ENCODE measurements at regions not wholly inside any gene's neighbourhood (a gene's known extent, or its start where the extent isn't known, plus 50 kb on each side); places are given as distances from the start of the nearest gene placed in this dataset.
"Not testable (repeated sequence)": the region's sequence is repeated elsewhere in the genome, so short reads cannot be mapped to it uniquely, and the experiment has no call there.

GRCh38 chr3:55146216-55146615, 218.4 kb upstream of the LRTM1 start:
- Histone ChIP-seq H4K91ac (ENCODE audit: low read depth, low read length, poor library complexity) (no peak overlapping the region), H3K4me3 (ENCODE audit: low read length in 2 of 2) (no peak overlapping the region), H2BK120ac (ENCODE audit: low read depth, low read length) (no peak overlapping the region), H3K27ac (replicated peaks; ENCODE audit: low read length) (no peak overlapping the region), H2BK15ac (ENCODE audit: low read length) (no peak overlapping the region), H3K4me2 (ENCODE audit: insufficient read depth, low read length, poor library complexity, severe bottlenecking) (no peak overlapping the region), H4K8ac (ENCODE audit: low read depth, low read length) (no peak overlapping the region), H3K4ac (ENCODE audit: low read length) (no peak overlapping the region), H3K36me3 (replicated peaks in 1 of 2; ENCODE audit: control insufficient read depth in 2 of 2, insufficient read depth in 2 of 2, low read length in 2 of 2) (no peaks in the 10 kb centered on the region), H3K4me1 (ENCODE audit: control insufficient read depth in 2 of 2, insufficient read depth in 1 of 2, low read depth in 1 of 2, low read length in 2 of 2) (no peaks in the 10 kb centered on the region), H2AK5ac (ENCODE audit: low read depth, low read length) (no peak overlapping the region), H2BK5ac (ENCODE audit: low read length) (no peak overlapping the region), H3K27me3 (ENCODE audit: control insufficient read depth in 3 of 3, insufficient read depth in 3 of 3, low read depth in 1 of 3, low read length in 3 of 3) (no peaks in the 10 kb centered on the region), H3K18ac (ENCODE audit: low read length) (no peak overlapping the region), H2BK12ac (ENCODE audit: low read length) (no peak overlapping the region), H2AFZ (ENCODE audit: low read length) (no peak overlapping the region), H3K79me1 (ENCODE audit: low read depth, low read length) (no peaks in the 10 kb centered on the region), H3K23ac (ENCODE audit: low read depth, low read length, poor library complexity) (no peak overlapping the region), H3K9me3 (replicated peaks in 1 of 2; ENCODE audit: control insufficient read depth in 2 of 2, insufficient read depth in 1 of 2, low read depth in 1 of 2, low read length in 2 of 2) (no peaks in the 10 kb centered on the region), H3K9ac (ENCODE audit: low read depth, low read length, poor library complexity) (no peak overlapping the region), H3K14ac (ENCODE audit: low read length) (no peak overlapping the region)
- WGBS, 2 donors (ENCODE audit: extremely low coverage in 2 of 2, insufficient read length in 2 of 2, insufficient replicate concordance in 1 of 2), result no CpG with 5 or more reads among the region's 4 CpGs
- no peak for DNase-seq (ENCODE audit: low spot score)

- Histone ChIP-seq H3K9me3 (replicated peaks in 1 of 2; ENCODE audit: control insufficient read depth in 2 of 2, insufficient read depth in 1 of 2, low read depth in 1 of 2, low read length in 2 of 2) (no peaks in the 10 kb centered on the region), H4K91ac (ENCODE audit: low read depth, low read length, poor library complexity) (no peak overlapping the region), H3K23ac (ENCODE audit: low read depth, low read length, poor library complexity) (no peak overlapping the region), H3K9ac (ENCODE audit: low read depth, low read length, poor library complexity) (no peak overlapping the region), H2BK12ac (ENCODE audit: low read length) (no peak overlapping the region), H2AK5ac (ENCODE audit: low read depth, low read length) (no peak overlapping the region), H3K4ac (ENCODE audit: low read length) (no peak overlapping the region), H3K4me3 (ENCODE audit: low read length in 2 of 2) (no peak overlapping the region), H3K14ac (ENCODE audit: low read length) (no peak overlapping the region), H3K4me1 (ENCODE audit: control insufficient read depth in 2 of 2, insufficient read depth in 1 of 2, low read depth in 1 of 2, low read length in 2 of 2) (no peaks in the 10 kb centered on the region), H2AFZ (ENCODE audit: low read length) (no peak overlapping the region), H2BK15ac (ENCODE audit: low read length) (no peak overlapping the region), H2BK5ac (ENCODE audit: low read length) (no peak overlapping the region), H3K27ac (replicated peaks; ENCODE audit: low read length) (no peak overlapping the region), H3K36me3 (replicated peaks in 1 of 2; ENCODE audit: control insufficient read depth in 2 of 2, insufficient read depth in 2 of 2, low read length in 2 of 2) (no peaks in the 10 kb centered on the region), H3K27me3 (ENCODE audit: control insufficient read depth in 3 of 3, insufficient read depth in 3 of 3, low read depth in 1 of 3, low read length in 3 of 3) (no peaks in the 10 kb centered on the region), H4K8ac (ENCODE audit: low read depth, low read length) (no peak overlapping the region), H3K4me2 (ENCODE audit: insufficient read depth, low read length, poor library complexity, severe bottlenecking) (no peak overlapping the region), H2BK120ac (ENCODE audit: low read depth, low read length) (no peak overlapping the region), H3K18ac (ENCODE audit: low read length) (no peak overlapping the region), H3K79me1 (ENCODE audit: low read depth, low read length) (no peaks in the 10 kb centered on the region)
- no peak for DNase-seq (ENCODE audit: low spot score)
- WGBS, 2 donors (ENCODE audit: extremely low coverage in 2 of 2, insufficient read length in 2 of 2, insufficient replicate concordance in 1 of 2), result no CpG with 5 or more reads among the region's 7 CpGs
These were observed 216.3 kb upstream of the LRTM1 start for GRCh38 chr3:55144015-55144673.

GRCh38 chr3:55143336-55143735, 215.5 kb upstream of the LRTM1 start:
- H3K4me3 ChIP-seq (ENCODE audit: low read length in 2 of 2), result no peak overlapping the region
- H3K9ac ChIP-seq (ENCODE audit: low read depth, low read length, poor library complexity), result no peak overlapping the region
- H4K8ac ChIP-seq (ENCODE audit: low read depth, low read length), result no peak overlapping the region
- H2BK12ac ChIP-seq (ENCODE audit: low read length), result no peak overlapping the region
- H3K79me1 ChIP-seq (ENCODE audit: low read depth, low read length), result no peaks in the 10 kb centered on the region
- no peak overlapping the region for H3K4me2 ChIP-seq (ENCODE audit: insufficient read depth, low read length, poor library complexity, severe bottlenecking)
- H3K14ac ChIP-seq (ENCODE audit: low read length), result no peak overlapping the region
- no peak overlapping the region for H2BK120ac ChIP-seq (ENCODE audit: low read depth, low read length)
- no peak overlapping the region for H3K4ac ChIP-seq (ENCODE audit: low read length)
- WGBS, 2 donors (ENCODE audit: extremely low coverage in 2 of 2, insufficient read length in 2 of 2, insufficient replicate concordance in 1 of 2), result no CpG with 5 or more reads among the region's 2 CpGs
- no peaks in the 10 kb centered on the region for H3K27me3 ChIP-seq (ENCODE audit: control insufficient read depth in 3 of 3, insufficient read depth in 3 of 3, low read depth in 1 of 3, low read length in 3 of 3)
- H3K27ac ChIP-seq (replicated peaks; ENCODE audit: low read length), result no peak overlapping the region
- H3K9me3 ChIP-seq (replicated peaks in 1 of 2; ENCODE audit: control insufficient read depth in 2 of 2, insufficient read depth in 1 of 2, low read depth in 1 of 2, low read length in 2 of 2), result no peaks in the 10 kb centered on the region
- no peaks in the 10 kb centered on the region for H3K4me1 ChIP-seq (ENCODE audit: control insufficient read depth in 2 of 2, insufficient read depth in 1 of 2, low read depth in 1 of 2, low read length in 2 of 2)
- H2AFZ ChIP-seq (ENCODE audit: low read length), result no peak overlapping the region
- H2BK15ac ChIP-seq (ENCODE audit: low read length), result no peak overlapping the region
- no peak overlapping the region for H3K18ac ChIP-seq (ENCODE audit: low read length)
- H2BK5ac ChIP-seq (ENCODE audit: low read length), result no peak overlapping the region
- H4K91ac ChIP-seq (ENCODE audit: low read depth, low read length, poor library complexity), result no peak overlapping the region
- H3K36me3 ChIP-seq (replicated peaks in 1 of 2; ENCODE audit: control insufficient read depth in 2 of 2, insufficient read depth in 2 of 2, low read length in 2 of 2), result no peaks in the 10 kb centered on the region
- H2AK5ac ChIP-seq (ENCODE audit: low read depth, low read length), result no peak overlapping the region
- no peak overlapping the region for H3K23ac ChIP-seq (ENCODE audit: low read depth, low read length, poor library complexity)
- DNase-seq (ENCODE audit: low spot score), result no peak

- H2BK120ac ChIP-seq (ENCODE audit: low read depth, low read length); H3K27ac ChIP-seq (replicated peaks; ENCODE audit: low read length); H2AK5ac ChIP-seq (ENCODE audit: low read depth, low read length); H3K23ac ChIP-seq (ENCODE audit: low read depth, low read length, poor library complexity); DNase-seq (ENCODE audit: low spot score); H3K4me3 ChIP-seq (ENCODE audit: low read length in 2 of 2); H2AFZ ChIP-seq (ENCODE audit: low read length); H4K91ac ChIP-seq (ENCODE audit: low read depth, low read length, poor library complexity); H3K18ac ChIP-seq (ENCODE audit: low read length); H3K14ac ChIP-seq (ENCODE audit: low read length); H3K79me1 ChIP-seq (ENCODE audit: low read depth, low read length); H3K4me2 ChIP-seq (ENCODE audit: insufficient read depth, low read length, poor library complexity, severe bottlenecking); H2BK5ac ChIP-seq (ENCODE audit: low read length); H3K27me3 ChIP-seq (ENCODE audit: control insufficient read depth in 3 of 3, insufficient read depth in 3 of 3, low read depth in 1 of 3, low read length in 3 of 3); H3K9me3 ChIP-seq (replicated peaks in 1 of 2; ENCODE audit: control insufficient read depth in 2 of 2, insufficient read depth in 1 of 2, low read depth in 1 of 2, low read length in 2 of 2); H3K36me3 ChIP-seq (replicated peaks in 1 of 2; ENCODE audit: control insufficient read depth in 2 of 2, insufficient read depth in 2 of 2, low read length in 2 of 2); H4K8ac ChIP-seq (ENCODE audit: low read depth, low read length); H2BK12ac ChIP-seq (ENCODE audit: low read length); H3K9ac ChIP-seq (ENCODE audit: low read depth, low read length, poor library complexity); H3K4me1 ChIP-seq (ENCODE audit: control insufficient read depth in 2 of 2, insufficient read depth in 1 of 2, low read depth in 1 of 2, low read length in 2 of 2); H3K4ac ChIP-seq (ENCODE audit: low read length); H2BK15ac ChIP-seq (ENCODE audit: low read length): not testable (repeated sequence)
- WGBS, 2 donors (ENCODE audit: extremely low coverage in 2 of 2, insufficient read length in 2 of 2, insufficient replicate concordance in 1 of 2), result no CpG with 5 or more reads among the region's 25 CpGs
These were observed 208.4 kb upstream of the LRTM1 start for GRCh38 chr3:55136291-55136690.

All from neuronal stem cell (in vitro differentiated cells).